T-helper 1 cell treated with Interleukin-12 subunit alpha and Interleukin-12 subunit beta and Interleukin-4 antibody, amounts not matched to agents 30 ng/mL and 1 ng/mL, for 36 hours (primary cell): ENCODE measurements at regions not wholly inside any gene's neighbourhood (a gene's known extent, or its start where the extent isn't known, plus 50 kb on each side); places are given as distances from the start of the nearest gene placed in this dataset.
"Not testable (repeated sequence)": the region's sequence is repeated elsewhere in the genome, so short reads cannot be mapped to it uniquely, and the experiment has no call there.

Experiments
- intact Hi-C: fragments of 100-400 bp; cut with micrococcal nuclease; formaldehyde crosslinking; loops from one replicate; pipeline ENCODE4 v1.15.1; 2024

- intact Hi-C loops, result no loop called here
Measured at GRCh38 chr6:81564470-81565068, 187.9 kb downstream of the TENT5A start.

GRCh38 chr6:81562169-81562568 is 190.3 kb downstream of the TENT5A start:
- intact Hi-C loops, result no loop called here

- intact Hi-C loops, result no loop called here
Measured at GRCh38 chr6:81561731-81562130, 190.8 kb downstream of the TENT5A start.

- intact Hi-C loops, result no loop called here
Measured at GRCh38 chr6:81561071-81561564, 191.4 kb downstream of the TENT5A start.

DNA sequence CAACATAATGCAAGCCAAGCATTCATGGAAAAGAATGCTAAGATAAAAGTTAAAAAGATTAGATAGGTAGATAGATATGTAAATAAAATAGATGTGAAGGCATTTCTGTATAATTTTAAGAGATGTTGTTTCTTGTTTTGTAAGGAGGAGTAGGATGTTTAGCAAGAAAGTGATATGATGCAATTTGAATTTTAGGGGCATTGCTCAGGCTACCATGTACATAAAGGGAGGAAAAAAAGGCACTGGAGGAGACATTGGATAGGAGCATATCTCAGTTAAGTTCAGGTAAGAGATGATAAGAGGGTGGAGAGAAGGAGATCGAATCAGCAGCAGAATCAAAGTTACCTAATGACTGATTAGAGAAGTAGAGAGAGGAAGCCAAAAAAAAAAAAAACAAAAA is 194.7 kb downstream of the TENT5A start:
- intact Hi-C loops, result no loop called here

DNA sequence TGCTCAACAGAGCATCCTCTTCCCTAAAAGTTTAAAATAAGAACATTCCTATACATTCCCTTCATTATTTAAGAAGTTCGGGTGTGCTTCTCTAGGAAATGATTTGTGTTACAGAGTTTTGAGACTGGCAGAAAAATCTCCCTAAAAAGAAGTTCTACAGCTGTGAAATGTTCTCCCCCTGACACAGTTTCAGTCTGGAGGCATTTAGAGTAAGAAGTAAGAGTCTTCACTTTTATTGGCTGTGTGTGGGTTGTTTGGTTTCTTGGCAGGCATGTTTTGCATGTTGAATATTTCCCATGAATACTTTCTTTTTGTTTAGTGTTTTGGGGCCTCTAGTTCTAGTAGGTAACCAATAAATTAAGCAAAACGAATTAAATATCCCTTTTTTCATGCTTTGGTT is 195.9 kb downstream of the TENT5A start:
- intact Hi-C loops, result no loop called here

GRCh38 chr6:81553216-81553615 is 199.3 kb downstream of the TENT5A start:
- intact Hi-C loops, result no loop called here

DNA sequence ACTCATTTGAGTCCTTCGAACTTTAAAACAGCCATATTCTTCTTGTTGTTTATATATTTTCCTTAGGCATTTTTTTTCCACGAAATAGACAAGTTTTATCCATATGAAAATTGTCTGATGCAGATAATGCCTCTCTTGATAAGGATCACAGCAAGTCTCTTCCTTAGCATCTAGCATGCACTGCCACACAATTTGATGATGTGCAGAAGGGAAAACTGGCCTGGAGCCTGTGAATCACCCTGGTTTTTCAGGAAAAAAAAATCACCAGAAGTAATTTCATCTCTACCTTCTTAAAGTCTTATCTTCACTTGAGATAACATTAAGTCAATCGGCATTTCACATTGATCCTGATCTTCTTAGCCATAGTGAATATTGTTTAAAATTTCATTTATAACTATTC is 199.8 kb downstream of the TENT5A start:
- intact Hi-C loops, result no loop called here

- intact Hi-C loops, result no loop called here
Measured at GRCh38 chr6:81547149-81547548, 205.3 kb downstream of the TENT5A start.

DNA sequence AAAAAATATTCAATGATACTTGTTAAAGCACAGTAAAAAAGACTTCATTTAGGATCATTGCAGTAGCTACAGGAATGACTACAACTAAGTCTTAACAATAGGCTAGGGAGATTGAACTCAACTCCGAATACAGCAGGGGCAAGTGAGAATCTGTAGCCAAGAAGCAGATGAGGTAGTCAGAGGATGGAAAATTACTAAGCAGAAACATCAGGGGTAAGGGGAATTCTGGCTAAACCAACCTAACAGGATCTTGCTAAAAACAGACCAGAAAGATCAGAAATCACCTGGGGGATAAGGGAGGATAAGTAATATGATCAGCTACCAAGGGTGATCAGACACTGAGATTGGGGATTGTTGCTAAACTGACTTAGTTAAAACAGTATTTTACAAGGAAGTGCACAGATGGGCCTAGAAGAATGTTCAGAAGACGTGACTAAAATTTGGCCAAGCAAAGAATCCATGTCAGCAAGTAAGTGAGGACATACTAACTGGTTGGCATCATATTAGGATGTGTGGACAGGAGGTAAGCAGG is 217.5 kb downstream of the TENT5A start:
- intact Hi-C loops, result no loop called here

DNA sequence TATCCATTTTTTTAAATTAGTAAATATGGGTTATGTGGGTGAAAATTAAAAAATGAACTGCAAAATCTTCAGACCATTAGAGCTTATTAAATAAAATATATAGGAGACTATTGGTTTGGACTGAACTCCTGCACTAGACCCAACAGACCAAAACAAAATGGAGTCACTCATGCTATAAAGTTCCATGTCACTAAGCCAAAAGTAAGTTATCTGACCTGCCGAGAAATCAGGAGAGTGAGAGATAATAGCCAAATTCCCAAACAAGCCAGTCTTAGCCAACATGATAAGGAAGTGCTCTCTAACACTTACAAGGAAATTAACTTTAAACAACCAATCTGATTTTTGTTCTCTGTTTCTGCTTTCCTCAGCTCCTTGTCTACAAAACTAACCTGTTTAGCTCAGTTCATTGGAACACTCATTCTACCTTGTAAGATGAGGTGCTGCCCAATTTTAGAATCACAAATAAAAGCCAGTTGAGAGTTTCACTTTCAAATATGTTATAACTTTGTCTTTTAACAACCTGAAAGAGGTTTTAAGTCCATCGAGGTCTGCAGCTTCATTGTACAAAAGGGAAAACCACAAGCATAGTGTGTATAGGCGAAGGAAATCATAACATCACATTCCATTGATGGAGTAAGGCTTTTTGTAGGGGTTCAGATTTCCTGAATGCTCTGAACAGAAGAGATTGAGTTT is 220.5 kb downstream of the TENT5A start:
- intact Hi-C loops, result no loop called here

DNA sequence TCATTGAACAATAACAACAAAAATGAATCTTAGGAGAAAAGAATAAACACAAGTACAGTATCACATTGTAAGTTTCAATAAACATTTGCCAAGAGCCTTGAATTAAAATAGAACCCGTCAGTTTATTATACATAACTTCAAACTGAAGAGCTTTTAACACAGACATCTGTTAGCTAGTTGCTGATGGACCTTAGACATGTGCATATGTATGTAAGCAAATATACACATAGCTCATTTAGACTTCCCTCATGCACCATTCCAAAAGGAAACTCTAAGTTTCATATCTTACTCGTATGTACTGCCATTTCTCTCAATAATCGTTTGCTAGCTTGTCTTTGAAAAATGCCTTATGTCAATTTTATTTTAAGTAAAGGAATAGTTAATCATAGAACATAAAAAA is 235.0 kb downstream of the TENT5A start:
- intact Hi-C loops, result no loop called here

GRCh38 chr6:81515562-81516453 is 236.7 kb downstream of the TENT5A start:
- intact Hi-C loops, result no loop called here

GRCh38 chr6:81514195-81514594 is 238.3 kb downstream of the TENT5A start:
- intact Hi-C loops, result not testable (repeated sequence)

- intact Hi-C loops, result no loop called here
Measured at GRCh38 chr6:81511423-81511822, 241.1 kb downstream of the TENT5A start.

DNA sequence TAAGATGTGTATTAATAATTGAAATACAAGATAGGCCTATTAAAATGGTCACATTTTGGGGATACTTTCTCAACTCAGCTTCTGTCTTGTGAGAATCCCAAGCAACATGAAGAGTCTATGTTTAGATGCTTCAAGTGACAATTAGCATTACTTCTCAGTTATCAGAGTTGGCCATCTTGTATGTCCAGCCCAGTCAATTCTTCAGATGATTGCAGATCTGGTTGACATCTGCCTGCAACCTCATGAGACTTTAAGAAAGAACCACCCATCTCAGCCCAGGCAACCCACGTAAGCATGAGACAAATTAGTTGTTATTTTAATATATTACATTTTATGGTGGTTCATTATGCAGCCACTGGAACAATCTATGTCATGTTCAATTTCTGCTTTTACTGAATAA is 256.5 kb downstream of the TENT5A start:
- intact Hi-C loops, result no loop called here

DNA sequence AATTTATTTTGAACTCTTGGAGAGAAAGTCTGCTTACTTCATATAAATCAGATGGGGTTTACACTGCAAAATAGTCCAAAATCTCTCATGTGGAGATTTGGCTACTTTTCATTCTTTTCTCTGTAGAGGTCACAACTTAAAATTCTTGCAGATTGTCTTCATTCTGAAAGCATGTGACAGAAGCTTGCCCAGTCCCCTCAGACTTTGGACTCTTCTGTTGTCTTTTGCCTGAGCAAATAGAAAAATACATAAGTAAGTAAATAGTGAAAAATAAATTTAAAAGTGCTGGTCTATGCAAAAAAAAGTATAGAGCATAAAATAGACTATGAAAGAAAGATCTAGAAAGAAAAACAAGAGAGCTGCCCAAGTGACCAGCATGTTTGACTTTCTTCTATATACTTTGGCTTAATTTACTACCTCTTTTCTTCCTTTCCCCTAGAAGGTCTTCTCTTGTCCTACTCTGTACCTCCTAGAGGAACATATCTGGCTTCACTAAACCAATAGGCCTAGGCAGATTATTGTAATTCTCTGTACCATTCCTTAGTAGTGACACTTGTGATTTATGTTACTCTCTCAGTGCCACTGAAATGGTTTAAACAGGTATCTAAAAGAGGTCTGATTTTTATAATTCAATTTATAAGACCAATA is 260.9 kb downstream of the TENT5A start:
- intact Hi-C loops, result no loop called here

- intact Hi-C loops, result no loop called here
Measured at GRCh38 chr6:81487489-81487888, 265.0 kb downstream of the TENT5A start.

DNA sequence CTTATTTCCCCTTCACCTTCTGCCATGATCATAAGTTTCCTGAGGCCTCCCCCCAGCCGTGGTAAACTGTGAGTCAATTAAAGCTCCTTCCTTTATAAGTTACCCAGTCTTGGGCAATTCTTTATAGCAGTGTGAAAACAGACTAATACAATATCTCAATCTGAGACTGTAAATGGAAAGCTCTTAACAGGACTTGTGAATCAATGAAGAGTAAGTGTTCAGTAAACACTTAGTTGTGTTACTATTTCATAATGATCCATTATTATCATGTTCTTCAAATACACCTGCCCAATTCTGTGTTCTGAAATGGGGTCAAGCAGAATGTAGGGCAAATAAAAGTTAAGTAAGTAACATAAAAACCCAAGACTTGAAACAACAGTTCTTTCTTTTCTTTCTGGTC is 266.2 kb downstream of the TENT5A start:
- intact Hi-C loops, result no loop called here

- intact Hi-C loops, result no loop called here
Measured at GRCh38 chr6:81485395-81485794, 267.1 kb downstream of the TENT5A start.

GRCh38 chr6:81484251-81484650 is 268.2 kb downstream of the TENT5A start:
- intact Hi-C loops, result no loop called here
